ENCODE measurements at regions not wholly inside any gene's neighbourhood (a gene's known extent, or its start where the extent isn't known, plus 50 kb on each side); places are given as distances from the start of the nearest gene placed in this dataset.

- FAIRE-seq, result no peak
- no peaks in the 10 kb centered on the region for H3K27me3 ChIP-seq (ENCODE audit: control insufficient read depth in 3 of 3, insufficient read depth in 3 of 3, low read length in 3 of 3)
- no peak overlapping the region for H3K27ac ChIP-seq (ENCODE audit: low read depth in 1 of 3, low read length in 2 of 3)
- H3K36me3 ChIP-seq (ENCODE audit: control insufficient read depth in 3 of 3, insufficient read depth in 2 of 3, low read depth in 1 of 3, low read length in 3 of 3), result no peaks in the 10 kb centered on the region
- no peaks in the 10 kb centered on the region for H3K4me1 ChIP-seq (ENCODE audit: control insufficient read depth in 3 of 3, insufficient read depth in 2 of 3, low read depth in 1 of 3, low read length in 2 of 3)
- H3K9me3 ChIP-seq (ENCODE audit: control insufficient read depth in 2 of 2, insufficient read depth in 1 of 2, low read depth in 1 of 2, low read length in 1 of 2), result no peaks in the 10 kb centered on the region
- WGBS, 3 donors, result 11 to 33% (median 15%) methylated on average over 1 of the region's 1 CpG
- DNase-seq, result no peak
- no peak overlapping the region for H3K4me3 ChIP-seq (ENCODE audit: low read depth in 1 of 3, low read length in 3 of 3)
These were observed 1674.9 kb upstream of the PCDH20 start for GRCh38 chr13:63090524-63090923.

- 77 to 87% (median 80%) methylated on average over 1 of the region's 1 CpG for WGBS, 3 donors
- H3K4me3 ChIP-seq (ENCODE audit: low read depth in 1 of 3, low read length in 3 of 3), result no peak overlapping the region
- no peaks in the 10 kb centered on the region for H3K4me1 ChIP-seq (ENCODE audit: control insufficient read depth in 3 of 3, insufficient read depth in 2 of 3, low read depth in 1 of 3, low read length in 2 of 3)
- no peak overlapping the region for H3K27ac ChIP-seq (ENCODE audit: low read depth in 1 of 3, low read length in 2 of 3)
- no peaks in the 10 kb centered on the region for H3K9me3 ChIP-seq (ENCODE audit: control insufficient read depth in 2 of 2, insufficient read depth in 1 of 2, low read depth in 1 of 2, low read length in 1 of 2)
- no peaks in the 10 kb centered on the region for H3K36me3 ChIP-seq (ENCODE audit: control insufficient read depth in 3 of 3, insufficient read depth in 2 of 3, low read depth in 1 of 3, low read length in 3 of 3)
- FAIRE-seq (no peak), DNase-seq (no peak)
- H3K27me3 ChIP-seq (ENCODE audit: control insufficient read depth in 3 of 3, insufficient read depth in 3 of 3, low read length in 3 of 3), result no peaks in the 10 kb centered on the region
These were observed 1672.6 kb upstream of the PCDH20 start for GRCh38 chr13:63088226-63088625.

- Histone ChIP-seq H3K4me1 (ENCODE audit: control insufficient read depth in 3 of 3, insufficient read depth in 2 of 3, low read depth in 1 of 3, low read length in 2 of 3) (no peaks in the 10 kb centered on the region), H3K27me3 (ENCODE audit: control insufficient read depth in 3 of 3, insufficient read depth in 3 of 3, low read length in 3 of 3) (no peaks in the 10 kb centered on the region), H3K36me3 (ENCODE audit: control insufficient read depth in 3 of 3, insufficient read depth in 2 of 3, low read depth in 1 of 3, low read length in 3 of 3) (no peaks in the 10 kb centered on the region), H3K27ac (ENCODE audit: low read depth in 1 of 3, low read length in 2 of 3) (no peak overlapping the region), H3K9me3 (ENCODE audit: control insufficient read depth in 2 of 2, insufficient read depth in 1 of 2, low read depth in 1 of 2, low read length in 1 of 2) (no peaks in the 10 kb centered on the region), H3K4me3 (ENCODE audit: low read depth in 1 of 3, low read length in 3 of 3) (no peak overlapping the region)
- WGBS, 3 donors, result 67 to 75% (median 69%) methylated on average over 5 of the region's 5 CpGs
- DNase-seq (no peak), FAIRE-seq (no peak)
These were observed 1670.6 kb upstream of the PCDH20 start for GRCh38 chr13:63086286-63086685.

GRCh38 chr13:63085851-63086250 is 1670.2 kb upstream of the PCDH20 start:
- no peaks in the 10 kb centered on the region for H3K27me3 ChIP-seq (ENCODE audit: control insufficient read depth in 3 of 3, insufficient read depth in 3 of 3, low read length in 3 of 3)
- no peak overlapping the region for H3K4me3 ChIP-seq (ENCODE audit: low read depth in 1 of 3, low read length in 3 of 3)
- H3K36me3 ChIP-seq (ENCODE audit: control insufficient read depth in 3 of 3, insufficient read depth in 2 of 3, low read depth in 1 of 3, low read length in 3 of 3), result no peaks in the 10 kb centered on the region
- FAIRE-seq (no peak), DNase-seq (no peak)
- H3K4me1 ChIP-seq (ENCODE audit: control insufficient read depth in 3 of 3, insufficient read depth in 2 of 3, low read depth in 1 of 3, low read length in 2 of 3), result no peaks in the 10 kb centered on the region
- no peaks in the 10 kb centered on the region for H3K9me3 ChIP-seq (ENCODE audit: control insufficient read depth in 2 of 2, insufficient read depth in 1 of 2, low read depth in 1 of 2, low read length in 1 of 2)
- no peak overlapping the region for H3K27ac ChIP-seq (ENCODE audit: low read depth in 1 of 3, low read length in 2 of 3)
- WGBS, 3 donors, result 60 to 79% (median 75%) methylated on average over 4 of the region's 4 CpGs

- Histone ChIP-seq H3K27me3 (ENCODE audit: control insufficient read depth in 3 of 3, insufficient read depth in 3 of 3, low read length in 3 of 3) (no peaks in the 10 kb centered on the region), H3K4me3 (ENCODE audit: low read depth in 1 of 3, low read length in 3 of 3) (no peak overlapping the region), H3K9me3 (ENCODE audit: control insufficient read depth in 2 of 2, insufficient read depth in 1 of 2, low read depth in 1 of 2, low read length in 1 of 2) (no peaks in the 10 kb centered on the region), H3K36me3 (ENCODE audit: control insufficient read depth in 3 of 3, insufficient read depth in 2 of 3, low read depth in 1 of 3, low read length in 3 of 3) (no peaks in the 10 kb centered on the region), H3K27ac (ENCODE audit: low read depth in 1 of 3, low read length in 2 of 3) (no peak overlapping the region), H3K4me1 (ENCODE audit: control insufficient read depth in 3 of 3, insufficient read depth in 2 of 3, low read depth in 1 of 3, low read length in 2 of 3) (no peaks in the 10 kb centered on the region)
- DNase-seq, result no peak
- 90 to 91% (median 91%) methylated on average over 2 of the region's 2 CpGs for WGBS, 3 donors
- FAIRE-seq, result no peak
These were observed 1665.9 kb upstream of the PCDH20 start for GRCh38 chr13:63081400-63082014.

- no peak overlapping the region for H3K4me3 ChIP-seq (ENCODE audit: low read depth in 1 of 3, low read length in 3 of 3)
- no peaks in the 10 kb centered on the region for H3K4me1 ChIP-seq (ENCODE audit: control insufficient read depth in 3 of 3, insufficient read depth in 2 of 3, low read depth in 1 of 3, low read length in 2 of 3)
- no peaks in the 10 kb centered on the region for H3K27me3 ChIP-seq (ENCODE audit: control insufficient read depth in 3 of 3, insufficient read depth in 3 of 3, low read length in 3 of 3)
- DNase-seq (no peak), FAIRE-seq (no peak)
- H3K9me3 ChIP-seq (ENCODE audit: control insufficient read depth in 2 of 2, insufficient read depth in 1 of 2, low read depth in 1 of 2, low read length in 1 of 2), result no peaks in the 10 kb centered on the region
- H3K36me3 ChIP-seq (ENCODE audit: control insufficient read depth in 3 of 3, insufficient read depth in 2 of 3, low read depth in 1 of 3, low read length in 3 of 3), result no peaks in the 10 kb centered on the region
- no peak overlapping the region for H3K27ac ChIP-seq (ENCODE audit: low read depth in 1 of 3, low read length in 2 of 3)
These were observed 1659.5 kb upstream of the PCDH20 start for GRCh38 chr13:63075126-63075525.

- Histone ChIP-seq H3K27ac (ENCODE audit: low read depth in 1 of 3, low read length in 2 of 3) (no peak overlapping the region), H3K36me3 (ENCODE audit: control insufficient read depth in 3 of 3, insufficient read depth in 2 of 3, low read depth in 1 of 3, low read length in 3 of 3) (no peaks in the 10 kb centered on the region), H3K4me1 (ENCODE audit: control insufficient read depth in 3 of 3, insufficient read depth in 2 of 3, low read depth in 1 of 3, low read length in 2 of 3) (no peaks in the 10 kb centered on the region), H3K4me3 (ENCODE audit: low read depth in 1 of 3, low read length in 3 of 3) (no peak overlapping the region), H3K9me3 (ENCODE audit: control insufficient read depth in 2 of 2, insufficient read depth in 1 of 2, low read depth in 1 of 2, low read length in 1 of 2) (no peaks in the 10 kb centered on the region), H3K27me3 (ENCODE audit: control insufficient read depth in 3 of 3, insufficient read depth in 3 of 3, low read length in 3 of 3) (no peaks in the 10 kb centered on the region)
- WGBS, 3 donors, result 91 to 100% (median 95%) methylated on average over 5 of the region's 5 CpGs
- no peak for DNase-seq
- no peak for FAIRE-seq
These were observed 1634.6 kb upstream of the PCDH20 start for GRCh38 chr13:63050287-63050686.

GRCh38 chr13:63048653-63049052 is 1633.0 kb upstream of the PCDH20 start:
- DNase-seq (no peak), FAIRE-seq (no peak)
- no peaks in the 10 kb centered on the region for H3K36me3 ChIP-seq (ENCODE audit: control insufficient read depth in 3 of 3, insufficient read depth in 2 of 3, low read depth in 1 of 3, low read length in 3 of 3)
- no peaks in the 10 kb centered on the region for H3K27me3 ChIP-seq (ENCODE audit: control insufficient read depth in 3 of 3, insufficient read depth in 3 of 3, low read length in 3 of 3)
- no peak overlapping the region for H3K27ac ChIP-seq (ENCODE audit: low read depth in 1 of 3, low read length in 2 of 3)
- no peak overlapping the region for H3K4me3 ChIP-seq (ENCODE audit: low read depth in 1 of 3, low read length in 3 of 3)
- H3K4me1 ChIP-seq (ENCODE audit: control insufficient read depth in 3 of 3, insufficient read depth in 2 of 3, low read depth in 1 of 3, low read length in 2 of 3), result no peaks in the 10 kb centered on the region
- H3K9me3 ChIP-seq (ENCODE audit: control insufficient read depth in 2 of 2, insufficient read depth in 1 of 2, low read depth in 1 of 2, low read length in 1 of 2), result no peaks in the 10 kb centered on the region

GRCh38 chr13:63044589-63045313 is 1629.1 kb upstream of the PCDH20 start:
- no peaks in the 10 kb centered on the region for H3K27me3 ChIP-seq (ENCODE audit: control insufficient read depth in 3 of 3, insufficient read depth in 3 of 3, low read length in 3 of 3)

More at GRCh38 chr13:63044589-63045313, 1629.1 kb upstream of the PCDH20 start:
- FAIRE-seq (no peak), DNase-seq (no peak)
- Histone ChIP-seq H3K4me3 (ENCODE audit: low read depth in 1 of 3, low read length in 3 of 3) (no peak overlapping the region), H3K36me3 (ENCODE audit: control insufficient read depth in 3 of 3, insufficient read depth in 2 of 3, low read depth in 1 of 3, low read length in 3 of 3) (no peaks in the 10 kb centered on the region), H3K9me3 (ENCODE audit: control insufficient read depth in 2 of 2, insufficient read depth in 1 of 2, low read depth in 1 of 2, low read length in 1 of 2) (no peaks in the 10 kb centered on the region), H3K27ac (ENCODE audit: low read depth in 1 of 3, low read length in 2 of 3) (no peak overlapping the region), H3K4me1 (ENCODE audit: control insufficient read depth in 3 of 3, insufficient read depth in 2 of 3, low read depth in 1 of 3, low read length in 2 of 3) (no peaks in the 10 kb centered on the region)
- 44 to 61% (median 46%) methylated on average over 6 of the region's 6 CpGs for WGBS, 3 donors
